Calu3 (cell line): ENCODE measurements at regions not wholly inside any gene's neighbourhood (a gene's known extent, or its start where the extent isn't known, plus 50 kb on each side); places are given as distances from the start of the nearest gene placed in this dataset.

Source experiments
- BruUV-seq: library from RNA; stranded (reverse); fragments of 400-500 nt; replicated peaks from 2 replicates; lab custom pipeline; 2021; lab: Mats Ljungman, UMichigan
- CTCF ChIA-PET: fragments of 300-600 bp; sonication (Branson Sonifier 250); formaldehyde crosslinking; loops from one replicate; lab custom pipeline; 2022; ENCODE audit warnings: antibody characterized with exemption; lab: Charles Lee
- DNase-seq: peaks from one replicate; pipeline ENCODE4 v3.0.0; 2022
- H3K27ac Mint-ChIP-seq: one replicate; pipeline ENCODE4 v1.8.0; 2022; ENCODE audit warnings: mixed read lengths; ENCODE audit not compliant: unreplicated experiment
- H3K27me3 Mint-ChIP-seq: one replicate; pipeline ENCODE4 v1.8.0; 2022; ENCODE audit warnings: mixed read lengths; ENCODE audit not compliant: unreplicated experiment
- H3K36me3 Mint-ChIP-seq: one replicate; pipeline ENCODE4 v1.8.0; 2022; ENCODE audit warnings: mild to moderate bottlenecking, moderate library complexity, mixed read lengths; ENCODE audit not compliant: insufficient read depth, unreplicated experiment
- H3K4me1 Mint-ChIP-seq: one replicate; pipeline ENCODE4 v1.8.0; 2022; ENCODE audit warnings: mild to moderate bottlenecking, low read depth, mixed read lengths; ENCODE audit not compliant: unreplicated experiment
- H3K4me3 Mint-ChIP-seq: one replicate; pipeline ENCODE4 v1.8.0; 2022; ENCODE audit warnings: mild to moderate bottlenecking, low read depth, moderate library complexity, mixed read lengths; ENCODE audit not compliant: unreplicated experiment
- H3K9me3 Mint-ChIP-seq: one replicate; pipeline ENCODE4 v1.8.0; 2022; ENCODE audit warnings: low read depth, mixed read lengths; ENCODE audit not compliant: unreplicated experiment
- CTCF ChIP-seq: fragments of 200-600 bp; IDR thresholded peaks from one replicate; pipeline ENCODE4 v1.8.0; 2022; ENCODE audit warnings: antibody characterized with exemption; ENCODE audit not compliant: unreplicated experiment
- intact Hi-C: fragments of 100-400 bp; cut with micrococcal nuclease; formaldehyde crosslinking; loops from one replicate; pipeline ENCODE4 v1.10.0; 2022; ENCODE audit not compliant: unreplicated experiment

GRCh38 chr14:106776395-106776983 lies 1250.1 kb downstream of the TMEM121 start:
- TF ChIP-seq CTCF = no peak
- BruUV-seq = no TSS peak
- Mint-ChIP-seq H3K4me1 (no peaks in the 10 kb centered on the region), H3K4me3 (no peak overlapping the region), H3K9me3 (no peaks in the 10 kb centered on the region), H3K27me3 (no peaks in the 10 kb centered on the region), H3K36me3 (no peaks in the 10 kb centered on the region), H3K27ac (no peak overlapping the region)
- no peak for DNase-seq
- intact Hi-C loops = no loop called here
- CTCF ChIA-PET = interaction anchor here (1.4 kb wide), 1 partner anchor 96 kb away, joined by 3 read pairs; no protein-coding TSS in a partner anchor

DNA sequence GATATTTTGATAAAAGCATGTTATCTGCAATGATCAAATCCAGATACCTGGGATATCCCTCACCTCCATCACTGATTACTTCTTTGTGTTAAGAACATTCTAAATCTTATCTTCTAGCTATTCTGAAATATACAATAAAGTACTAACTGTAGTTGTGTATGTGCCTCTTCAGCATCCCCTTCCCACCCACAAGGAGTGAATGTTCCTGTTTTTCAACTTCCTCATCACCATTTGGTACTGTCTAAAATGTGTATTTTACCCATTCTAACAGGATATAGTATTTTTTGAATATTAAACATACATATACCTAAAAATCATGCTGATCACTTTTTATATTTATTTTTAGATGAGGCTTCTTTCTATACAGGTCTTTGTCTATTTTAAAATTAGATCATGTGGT lies 1252.6 kb downstream of the TMEM121 start:
- H3K27me3 Mint-ChIP-seq = peaks cover 8% of the 10 kb centered on the region
- CTCF ChIA-PET = interaction anchor here (0.6 kb wide), 1 partner anchor 91 kb away, joined by 4 read pairs; no protein-coding TSS in a partner anchor

DNA sequence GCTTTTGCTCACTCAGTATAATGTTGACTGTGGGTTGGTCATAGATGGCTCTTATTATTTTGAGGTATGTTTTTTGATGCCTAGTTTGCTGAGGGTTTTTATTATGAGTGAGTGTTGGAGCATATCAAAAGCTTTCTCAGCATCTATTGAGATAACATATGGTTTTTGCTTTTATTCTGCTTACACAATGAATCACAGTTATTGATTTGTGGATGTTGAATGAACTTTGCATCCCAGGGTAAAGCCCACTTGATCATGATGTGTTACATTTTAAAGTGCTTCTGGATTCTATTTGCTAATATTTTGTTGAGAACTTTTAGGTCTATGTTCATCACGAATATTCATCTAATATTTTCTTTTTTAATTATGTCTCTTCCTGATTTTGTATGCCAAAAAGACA lies 1260.3 kb downstream of the TMEM121 start:
- BruUV-seq = no TSS peak
- TF ChIP-seq CTCF = no peak
- peaks cover 8% of the 10 kb centered on the region for H3K4me1 Mint-ChIP-seq
- H3K9me3 Mint-ChIP-seq = peaks cover 4% of the 10 kb centered on the region
- intact Hi-C loops = no loop called here
- H3K27ac Mint-ChIP-seq = no peak overlapping the region
- CTCF ChIA-PET = no interaction called here
- DNase-seq = no peak
- H3K4me3 Mint-ChIP-seq = no peak overlapping the region
- no peaks in the 10 kb centered on the region for H3K36me3 Mint-ChIP-seq
- H3K27me3 Mint-ChIP-seq = peaks cover 8% of the 10 kb centered on the region

More for the DNA sequence above, 1252.6 kb downstream of the TMEM121 start:
- intact Hi-C loops = no loop called here
- BruUV-seq = no TSS peak
- Mint-ChIP-seq H3K9me3 (peaks cover 4% of the 10 kb centered on the region), H3K4me1 (no peaks in the 10 kb centered on the region), H3K36me3 (no peaks in the 10 kb centered on the region), H3K27ac (no peak overlapping the region), H3K4me3 (no peak overlapping the region)
- no peak for DNase-seq
- no peak for TF ChIP-seq CTCF

GRCh38 chr14:106787626-106788025 lies 1261.2 kb downstream of the TMEM121 start:
- BruUV-seq = no TSS peak
- intact Hi-C loops = no loop called here
- no peak for TF ChIP-seq CTCF
- H3K9me3 Mint-ChIP-seq = no peaks in the 10 kb centered on the region
- no peaks in the 10 kb centered on the region for H3K36me3 Mint-ChIP-seq
- DNase-seq = no peak
- H3K4me1 Mint-ChIP-seq = peaks cover 8% of the 10 kb centered on the region
- H3K27me3 Mint-ChIP-seq = peaks cover 6% of the 10 kb centered on the region
- no peak overlapping the region for H3K27ac Mint-ChIP-seq
- CTCF ChIA-PET = no interaction called here
- no peak overlapping the region for H3K4me3 Mint-ChIP-seq
